ENCODE measurements at regions not wholly inside any gene's neighbourhood (a gene's known extent, or its start where the extent isn't known, plus 50 kb on each side); places are given as distances from the start of the nearest gene placed in this dataset.

- H3K9me3 ChIP-seq (ENCODE audit: control insufficient read depth in 3 of 3, low read length in 3 of 3), result no peaks in the 10 kb centered on the region
- no peak overlapping the region for H3K27ac ChIP-seq (ENCODE audit: low read depth, low read length)
- H3K27me3 ChIP-seq (ENCODE audit: control insufficient read depth in 3 of 3, insufficient read depth in 3 of 3, low read length in 3 of 3), result peaks cover 0 to 7% (median 7%) of the 10 kb centered on the region in 3 donors
- no peak overlapping the region for H3K4me3 ChIP-seq (ENCODE audit: low read length in 3 of 3)
- H3K9ac ChIP-seq (ENCODE audit: low read depth in 1 of 3, low read length in 3 of 3), result no peak overlapping the region
- no peaks in the 10 kb centered on the region for H3K4me1 ChIP-seq (ENCODE audit: control insufficient read depth in 3 of 3, insufficient read depth in 3 of 3, low read length in 3 of 3)
- no peaks in the 10 kb centered on the region for H3K36me3 ChIP-seq (ENCODE audit: control insufficient read depth in 3 of 3, insufficient read depth in 3 of 3, low read length in 3 of 3)
Observed at GRCh38 chr19:28419312-28419711, 793.6 kb downstream of the UQCRFS1 start.

GRCh38 chr19:28417361-28417760 is 795.6 kb downstream of the UQCRFS1 start:
- Histone ChIP-seq H3K4me3 (ENCODE audit: low read length in 3 of 3) (no peak overlapping the region), H3K27ac (ENCODE audit: low read depth, low read length) (no peak overlapping the region), H3K27me3 (ENCODE audit: control insufficient read depth in 3 of 3, insufficient read depth in 3 of 3, low read length in 3 of 3) (peaks cover 0 to 4% (median 0%) of the 10 kb centered on the region in 3 donors), H3K9me3 (ENCODE audit: control insufficient read depth in 3 of 3, low read length in 3 of 3) (no peaks in the 10 kb centered on the region), H3K36me3 (ENCODE audit: control insufficient read depth in 3 of 3, insufficient read depth in 3 of 3, low read length in 3 of 3) (no peaks in the 10 kb centered on the region), H3K9ac (ENCODE audit: low read depth in 1 of 3, low read length in 3 of 3) (no peak overlapping the region), H3K4me1 (ENCODE audit: control insufficient read depth in 3 of 3, insufficient read depth in 3 of 3, low read length in 3 of 3) (no peaks in the 10 kb centered on the region)

GRCh38 chr19:28416245-28416644 is 796.7 kb downstream of the UQCRFS1 start:
- Histone ChIP-seq H3K9me3 (ENCODE audit: control insufficient read depth in 3 of 3, low read length in 3 of 3) (no peaks in the 10 kb centered on the region), H3K4me3 (ENCODE audit: low read length in 3 of 3) (no peak overlapping the region)

GRCh38 chr19:28414748-28415147 is 798.2 kb downstream of the UQCRFS1 start:
- no peak overlapping the region for H3K4me3 ChIP-seq (ENCODE audit: low read length in 3 of 3)
- peaks cover 0 to 4% (median 0%) of the 10 kb centered on the region in 3 donors for H3K27me3 ChIP-seq (ENCODE audit: control insufficient read depth in 3 of 3, insufficient read depth in 3 of 3, low read length in 3 of 3)
- no peaks in the 10 kb centered on the region for H3K36me3 ChIP-seq (ENCODE audit: control insufficient read depth in 3 of 3, insufficient read depth in 3 of 3, low read length in 3 of 3)
- no peak overlapping the region for H3K9ac ChIP-seq (ENCODE audit: low read depth in 1 of 3, low read length in 3 of 3)
- no peaks in the 10 kb centered on the region for H3K9me3 ChIP-seq (ENCODE audit: control insufficient read depth in 3 of 3, low read length in 3 of 3)
- H3K4me1 ChIP-seq (ENCODE audit: control insufficient read depth in 3 of 3, insufficient read depth in 3 of 3, low read length in 3 of 3), result no peaks in the 10 kb centered on the region
- no peak overlapping the region for H3K27ac ChIP-seq (ENCODE audit: low read depth, low read length)

More at GRCh38 chr19:28416245-28416644, 796.7 kb downstream of the UQCRFS1 start:
- no peak overlapping the region for H3K27ac ChIP-seq (ENCODE audit: low read depth, low read length)
- no peak overlapping the region for H3K9ac ChIP-seq (ENCODE audit: low read depth in 1 of 3, low read length in 3 of 3)
- no peaks in the 10 kb centered on the region for H3K4me1 ChIP-seq (ENCODE audit: control insufficient read depth in 3 of 3, insufficient read depth in 3 of 3, low read length in 3 of 3)
- H3K36me3 ChIP-seq (ENCODE audit: control insufficient read depth in 3 of 3, insufficient read depth in 3 of 3, low read length in 3 of 3), result no peaks in the 10 kb centered on the region
- H3K27me3 ChIP-seq (ENCODE audit: control insufficient read depth in 3 of 3, insufficient read depth in 3 of 3, low read length in 3 of 3), result peaks cover 0 to 4% (median 0%) of the 10 kb centered on the region in 3 donors

GRCh38 chr19:28409859-28410258 is 803.1 kb downstream of the UQCRFS1 start:
- Histone ChIP-seq H3K36me3 (ENCODE audit: control insufficient read depth in 3 of 3, insufficient read depth in 3 of 3, low read length in 3 of 3) (no peaks in the 10 kb centered on the region), H3K9ac (ENCODE audit: low read depth in 1 of 3, low read length in 3 of 3) (no peak overlapping the region), H3K4me1 (ENCODE audit: control insufficient read depth in 3 of 3, insufficient read depth in 3 of 3, low read length in 3 of 3) (peaks cover 0 to 5% (median 4%) of the 10 kb centered on the region in 3 donors), H3K27me3 (ENCODE audit: control insufficient read depth in 3 of 3, insufficient read depth in 3 of 3, low read length in 3 of 3) (peaks cover 4 to 8% (median 6%) of the 10 kb centered on the region in 3 donors), H3K4me3 (ENCODE audit: low read length in 3 of 3) (no peak overlapping the region), H3K27ac (ENCODE audit: low read depth, low read length) (no peak overlapping the region), H3K9me3 (ENCODE audit: control insufficient read depth in 3 of 3, low read length in 3 of 3) (no peaks in the 10 kb centered on the region)

- Histone ChIP-seq H3K27me3 (ENCODE audit: control insufficient read depth in 3 of 3, insufficient read depth in 3 of 3, low read length in 3 of 3) (peaks cover 14 to 17% (median 15%) of the 10 kb centered on the region in 3 donors), H3K4me1 (ENCODE audit: control insufficient read depth in 3 of 3, insufficient read depth in 3 of 3, low read length in 3 of 3) (peaks cover 0 to 5% (median 4%) of the 10 kb centered on the region in 3 donors)
Observed at GRCh38 chr19:28406966-28407365, 806.0 kb downstream of the UQCRFS1 start.

GRCh38 chr19:28405346-28405742 is 807.6 kb downstream of the UQCRFS1 start:
- peaks cover 14 to 19% (median 15%) of the 10 kb centered on the region in 3 donors for H3K27me3 ChIP-seq (ENCODE audit: control insufficient read depth in 3 of 3, insufficient read depth in 3 of 3, low read length in 3 of 3)
- H3K36me3 ChIP-seq (ENCODE audit: control insufficient read depth in 3 of 3, insufficient read depth in 3 of 3, low read length in 3 of 3), result no peaks in the 10 kb centered on the region
- H3K27ac ChIP-seq (ENCODE audit: low read depth, low read length), result no peak overlapping the region
- no peak overlapping the region for H3K4me3 ChIP-seq (ENCODE audit: low read length in 3 of 3)
- H3K4me1 ChIP-seq (ENCODE audit: control insufficient read depth in 3 of 3, insufficient read depth in 3 of 3, low read length in 3 of 3), result peaks cover 0 to 8% (median 4%) of the 10 kb centered on the region in 3 donors
- no peaks in the 10 kb centered on the region for H3K9me3 ChIP-seq (ENCODE audit: control insufficient read depth in 3 of 3, low read length in 3 of 3)
- no peak overlapping the region for H3K9ac ChIP-seq (ENCODE audit: low read depth in 1 of 3, low read length in 3 of 3)

More at GRCh38 chr19:28406966-28407365, 806.0 kb downstream of the UQCRFS1 start:
- Histone ChIP-seq H3K9me3 (ENCODE audit: control insufficient read depth in 3 of 3, low read length in 3 of 3) (no peaks in the 10 kb centered on the region), H3K4me3 (ENCODE audit: low read length in 3 of 3) (no peak overlapping the region), H3K36me3 (ENCODE audit: control insufficient read depth in 3 of 3, insufficient read depth in 3 of 3, low read length in 3 of 3) (no peaks in the 10 kb centered on the region), H3K9ac (ENCODE audit: low read depth in 1 of 3, low read length in 3 of 3) (no peak overlapping the region), H3K27ac (ENCODE audit: low read depth, low read length) (no peak overlapping the region)

- H3K27me3 ChIP-seq (ENCODE audit: control insufficient read depth in 3 of 3, insufficient read depth in 3 of 3, low read length in 3 of 3), result peaks cover 14 to 23% (median 15%) of the 10 kb centered on the region in 3 donors
- H3K9me3 ChIP-seq (ENCODE audit: control insufficient read depth in 3 of 3, low read length in 3 of 3), result no peaks in the 10 kb centered on the region
- no peak overlapping the region for H3K27ac ChIP-seq (ENCODE audit: low read depth, low read length)
- H3K9ac ChIP-seq (ENCODE audit: low read depth in 1 of 3, low read length in 3 of 3), result no peak overlapping the region
- no peaks in the 10 kb centered on the region for H3K36me3 ChIP-seq (ENCODE audit: control insufficient read depth in 3 of 3, insufficient read depth in 3 of 3, low read length in 3 of 3)
- peaks cover 0 to 8% (median 4%) of the 10 kb centered on the region in 3 donors for H3K4me1 ChIP-seq (ENCODE audit: control insufficient read depth in 3 of 3, insufficient read depth in 3 of 3, low read length in 3 of 3)
- no peak overlapping the region for H3K4me3 ChIP-seq (ENCODE audit: low read length in 3 of 3)
Observed at GRCh38 chr19:28404472-28404871, 808.5 kb downstream of the UQCRFS1 start.

GRCh38 chr19:28403690-28404089 is 809.3 kb downstream of the UQCRFS1 start:
- Histone ChIP-seq H3K4me3 (ENCODE audit: low read length in 3 of 3) (no peak overlapping the region), H3K36me3 (ENCODE audit: control insufficient read depth in 3 of 3, insufficient read depth in 3 of 3, low read length in 3 of 3) (no peaks in the 10 kb centered on the region), H3K9me3 (ENCODE audit: control insufficient read depth in 3 of 3, low read length in 3 of 3) (no peaks in the 10 kb centered on the region), H3K27ac (ENCODE audit: low read depth, low read length) (no peak overlapping the region), H3K9ac (ENCODE audit: low read depth in 1 of 3, low read length in 3 of 3) (no peak overlapping the region), H3K4me1 (ENCODE audit: control insufficient read depth in 3 of 3, insufficient read depth in 3 of 3, low read length in 3 of 3) (peaks cover 0 to 8% (median 4%) of the 10 kb centered on the region in 3 donors), H3K27me3 (ENCODE audit: control insufficient read depth in 3 of 3, insufficient read depth in 3 of 3, low read length in 3 of 3) (peaks cover 14 to 23% (median 15%) of the 10 kb centered on the region in 3 donors)

- Histone ChIP-seq H3K4me1 (ENCODE audit: control insufficient read depth in 3 of 3, insufficient read depth in 3 of 3, low read length in 3 of 3) (peaks cover 0 to 4% (median 3%) of the 10 kb centered on the region in 3 donors), H3K27ac (ENCODE audit: low read depth, low read length) (no peak overlapping the region), H3K27me3 (ENCODE audit: control insufficient read depth in 3 of 3, insufficient read depth in 3 of 3, low read length in 3 of 3) (peaks cover 14 to 23% (median 15%) of the 10 kb centered on the region in 3 donors), H3K4me3 (ENCODE audit: low read length in 3 of 3) (no peak overlapping the region), H3K36me3 (ENCODE audit: control insufficient read depth in 3 of 3, insufficient read depth in 3 of 3, low read length in 3 of 3) (no peaks in the 10 kb centered on the region), H3K9me3 (ENCODE audit: control insufficient read depth in 3 of 3, low read length in 3 of 3) (no peaks in the 10 kb centered on the region), H3K9ac (ENCODE audit: low read depth in 1 of 3, low read length in 3 of 3) (no peak overlapping the region)
Observed at GRCh38 chr19:28402701-28403290, 810.2 kb downstream of the UQCRFS1 start.
